Keratinocyte (primary cell): ENCODE measurements at regions not wholly inside any gene's neighbourhood (a gene's known extent, or its start where the extent isn't known, plus 50 kb on each side); places are given as distances from the start of the nearest gene placed in this dataset.

Source experiments
- CTCF ChIP-seq, 3 experiments: IDR thresholded peaks in 1 of 3; conservative IDR thresholded peaks in 1 of 3; optimal IDR thresholded peaks in 1 of 3; 2 replicates in 2 of 3; 3 replicates in 1 of 3; pipeline versions ENCODE3 to v1.5.1; 2011; ENCODE audit warnings: low read length in 3 of 3, mild to moderate bottlenecking in 3 of 3, moderate library complexity in 2 of 3, control low read depth in 1 of 3, inconsistent platforms in 1 of 3; ENCODE audit not compliant: insufficient read depth in 2 of 3; ENCODE audit errors: extremely low read depth in 1 of 3
- EZH2 ChIP-seq: IDR thresholded peaks from one replicate; pipeline ENCODE4 v1.6.1; 2012; ENCODE audit warnings: inconsistent platforms, mild to moderate bottlenecking, low read length, moderate library complexity

DNA sequence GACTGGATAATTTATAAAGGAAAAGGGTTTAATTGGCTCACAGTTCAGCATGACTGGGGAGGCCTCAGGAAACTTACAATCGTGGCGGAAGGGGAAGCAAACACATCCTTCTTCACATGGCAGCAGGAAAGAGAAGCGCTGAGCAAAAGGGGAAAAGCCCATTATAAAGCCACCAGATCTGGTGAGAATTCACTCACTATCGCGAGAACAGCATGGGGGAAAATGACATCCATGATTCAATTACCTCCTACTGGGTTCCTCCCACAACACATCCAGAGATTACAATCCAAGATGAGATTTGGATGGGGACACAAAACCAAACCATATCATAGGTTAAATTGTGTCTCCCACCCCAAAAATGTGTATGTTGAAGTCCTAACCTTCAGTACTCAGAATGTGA lies 491.7 kb downstream of the SETD4 start:
- no peak for TF ChIP-seq CTCF (optimal IDR thresholded peaks at IDR 0.05 in 1 of 3, IDR thresholded peaks at IDR 0.05 in 1 of 3, conservative IDR thresholded peaks at IDR 0.05 in 1 of 3; ENCODE audit: extremely low read depth in 1 of 3, insufficient read depth in 2 of 3, low read length in 3 of 3)
- TF ChIP-seq EZH2 = no peak
